ENCODE measurements at regions not wholly inside any gene's neighbourhood (a gene's known extent, or its start where the extent isn't known, plus 50 kb on each side); places are given as distances from the start of the nearest gene placed in this dataset.

DNA sequence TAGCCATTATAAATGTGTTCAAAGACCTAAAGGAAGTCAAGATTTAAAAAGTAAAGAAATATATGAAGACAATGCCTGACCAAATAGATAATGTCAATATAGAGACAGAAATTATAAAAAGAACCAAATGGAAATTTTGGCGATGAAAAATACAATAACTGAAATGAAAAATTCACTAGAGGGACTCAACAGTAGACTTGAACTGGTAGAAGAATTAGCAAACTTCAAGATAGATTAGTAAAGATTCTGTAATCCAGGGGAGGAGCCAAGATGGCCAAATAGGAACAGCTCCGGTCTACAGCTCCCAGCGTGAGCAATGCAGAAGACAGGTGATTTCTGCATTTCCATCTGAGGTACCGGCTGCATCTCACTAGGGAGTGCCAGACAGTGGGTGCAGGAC, 433.2 kb downstream of the HINT1 start (continued):
- no peak for TF ChIP-seq CREM (IDR thresholded peaks at IDR 0.05; ENCODE audit: low read depth)
- no peak for TF ChIP-seq ZNF384 (IDR thresholded peaks at IDR 0.05; ENCODE audit: borderline replicate concordance, low read depth, low read length)
- TF ChIP-seq CEBPB (IDR thresholded peaks at IDR 0.05; ENCODE audit: borderline replicate concordance in 1 of 2, low read depth in 2 of 2, low read length in 2 of 2) = no peak
- TF ChIP-seq, protein P1, sequence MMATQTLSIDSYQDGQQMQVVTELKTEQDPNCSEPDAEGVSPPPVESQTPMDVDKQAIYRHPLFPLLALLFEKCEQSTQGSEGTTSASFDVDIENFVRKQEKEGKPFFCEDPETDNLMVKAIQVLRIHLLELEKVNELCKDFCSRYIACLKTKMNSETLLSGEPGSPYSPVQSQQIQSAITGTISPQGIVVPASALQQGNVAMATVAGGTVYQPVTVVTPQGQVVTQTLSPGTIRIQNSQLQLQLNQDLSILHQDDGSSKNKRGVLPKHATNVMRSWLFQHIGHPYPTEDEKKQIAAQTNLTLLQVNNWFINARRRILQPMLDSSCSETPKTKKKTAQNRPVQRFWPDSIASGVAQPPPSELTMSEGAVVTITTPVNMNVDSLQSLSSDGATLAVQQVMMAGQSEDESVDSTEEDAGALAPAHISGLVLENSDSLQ (IDR thresholded peaks at IDR 0.05) = no peak
- TF ChIP-seq MEF2A (IDR thresholded peaks at IDR 0.05; ENCODE audit: insufficient read depth, low read depth, low read length) = no peak

GRCh38 chr5:130729541-130729940, 435.5 kb downstream of the HINT1 start:
- Histone ChIP-seq H3K27ac (ENCODE audit: control insufficient read depth, insufficient read depth) (no peak overlapping the region), H3K4me3 (no peak overlapping the region), H4K20me1 (ENCODE audit: control insufficient read depth, insufficient read depth) (no peaks in the 10 kb centered on the region), H2AFZ (ENCODE audit: control insufficient read depth, low read depth, low read length) (no peak overlapping the region), H3K27me3 (replicated peaks in 1 of 2; ENCODE audit: control insufficient read depth in 2 of 2, insufficient read depth in 2 of 2, low read length in 1 of 2) (no peaks in the 10 kb centered on the region), H3K4me2 (ENCODE audit: control insufficient read depth, insufficient read depth) (no peak overlapping the region), H3K79me2 (ENCODE audit: control insufficient read depth, insufficient read depth, low read length) (no peaks in the 10 kb centered on the region), H3K9me3 (replicated peaks; ENCODE audit: control insufficient read depth, insufficient read depth, low read length) (no peaks in the 10 kb centered on the region), H3K9ac (ENCODE audit: control insufficient read depth, insufficient read depth, low read length) (no peak overlapping the region), H3K4me1 (ENCODE audit: control insufficient read depth, insufficient read depth, low read length) (no peaks in the 10 kb centered on the region), H3K36me3 (ENCODE audit: control insufficient read depth in 2 of 2, insufficient read depth in 2 of 2, low read length in 1 of 2) (no peaks in the 10 kb centered on the region)
- BruUV-seq (replicated peaks) = no TSS peak
- WGBS (ENCODE audit: insufficient coverage, insufficient replicate concordance, low lambda C conversion rate, missing lambda C conversion rate) = 5% methylated on average over 2 of the region's 2 CpGs
- FAIRE-seq = no peak
- ChIA-PET SMC1A (ENCODE audit: uncharacterized antibody, unreplicated experiment) (no interaction called here), CTCF (no interaction called here), POLR2A (no interaction called here), RAD21 (ENCODE audit: unreplicated experiment) (no interaction called here)
- DNase-seq (ENCODE audit: low read depth, low spot score) = no peak
- in situ Hi-C loops (cut with MboI) (no loop called here), intact Hi-C loops (cut with micrococcal nuclease; ENCODE audit: unreplicated experiment) (loop anchor here (1.0 kb wide), 1 partner anchor 13 kb away; no protein-coding TSS in a partner anchor)
- ATAC-seq = no peak
- TF ChIP-seq CBFB (IDR thresholded peaks at IDR 0.05; ENCODE audit: low read depth) = no peak
- no peak for TF ChIP-seq ZBTB11 (CRISPR knock-in tag; IDR thresholded peaks at IDR 0.05)
- TF ChIP-seq, protein P2, sequence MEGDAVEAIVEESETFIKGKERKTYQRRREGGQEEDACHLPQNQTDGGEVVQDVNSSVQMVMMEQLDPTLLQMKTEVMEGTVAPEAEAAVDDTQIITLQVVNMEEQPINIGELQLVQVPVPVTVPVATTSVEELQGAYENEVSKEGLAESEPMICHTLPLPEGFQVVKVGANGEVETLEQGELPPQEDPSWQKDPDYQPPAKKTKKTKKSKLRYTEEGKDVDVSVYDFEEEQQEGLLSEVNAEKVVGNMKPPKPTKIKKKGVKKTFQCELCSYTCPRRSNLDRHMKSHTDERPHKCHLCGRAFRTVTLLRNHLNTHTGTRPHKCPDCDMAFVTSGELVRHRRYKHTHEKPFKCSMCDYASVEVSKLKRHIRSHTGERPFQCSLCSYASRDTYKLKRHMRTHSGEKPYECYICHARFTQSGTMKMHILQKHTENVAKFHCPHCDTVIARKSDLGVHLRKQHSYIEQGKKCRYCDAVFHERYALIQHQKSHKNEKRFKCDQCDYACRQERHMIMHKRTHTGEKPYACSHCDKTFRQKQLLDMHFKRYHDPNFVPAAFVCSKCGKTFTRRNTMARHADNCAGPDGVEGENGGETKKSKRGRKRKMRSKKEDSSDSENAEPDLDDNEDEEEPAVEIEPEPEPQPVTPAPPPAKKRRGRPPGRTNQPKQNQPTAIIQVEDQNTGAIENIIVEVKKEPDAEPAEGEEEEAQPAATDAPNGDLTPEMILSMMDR (IDR thresholded peaks at IDR 0.05 in 2 of 3, conservative IDR thresholded peaks at IDR 0.05 in 1 of 3; ENCODE audit: control insufficient read depth in 2 of 3, extremely low read depth in 1 of 3, insufficient read depth in 1 of 3, low read depth in 3 of 3, low read length in 3 of 3) = no peak
- TF ChIP-seq ZNF384 (IDR thresholded peaks at IDR 0.05; ENCODE audit: borderline replicate concordance, low read depth, low read length) = no peak
- no peak for TF ChIP-seq POU2F2 (IDR thresholded peaks at IDR 0.05; ENCODE audit: borderline replicate concordance, low read depth, low read length)
- TF ChIP-seq BRCA1 (IDR thresholded peaks at IDR 0.05; ENCODE audit: low read depth, low read length) = no peak
- TF ChIP-seq, protein P3, sequence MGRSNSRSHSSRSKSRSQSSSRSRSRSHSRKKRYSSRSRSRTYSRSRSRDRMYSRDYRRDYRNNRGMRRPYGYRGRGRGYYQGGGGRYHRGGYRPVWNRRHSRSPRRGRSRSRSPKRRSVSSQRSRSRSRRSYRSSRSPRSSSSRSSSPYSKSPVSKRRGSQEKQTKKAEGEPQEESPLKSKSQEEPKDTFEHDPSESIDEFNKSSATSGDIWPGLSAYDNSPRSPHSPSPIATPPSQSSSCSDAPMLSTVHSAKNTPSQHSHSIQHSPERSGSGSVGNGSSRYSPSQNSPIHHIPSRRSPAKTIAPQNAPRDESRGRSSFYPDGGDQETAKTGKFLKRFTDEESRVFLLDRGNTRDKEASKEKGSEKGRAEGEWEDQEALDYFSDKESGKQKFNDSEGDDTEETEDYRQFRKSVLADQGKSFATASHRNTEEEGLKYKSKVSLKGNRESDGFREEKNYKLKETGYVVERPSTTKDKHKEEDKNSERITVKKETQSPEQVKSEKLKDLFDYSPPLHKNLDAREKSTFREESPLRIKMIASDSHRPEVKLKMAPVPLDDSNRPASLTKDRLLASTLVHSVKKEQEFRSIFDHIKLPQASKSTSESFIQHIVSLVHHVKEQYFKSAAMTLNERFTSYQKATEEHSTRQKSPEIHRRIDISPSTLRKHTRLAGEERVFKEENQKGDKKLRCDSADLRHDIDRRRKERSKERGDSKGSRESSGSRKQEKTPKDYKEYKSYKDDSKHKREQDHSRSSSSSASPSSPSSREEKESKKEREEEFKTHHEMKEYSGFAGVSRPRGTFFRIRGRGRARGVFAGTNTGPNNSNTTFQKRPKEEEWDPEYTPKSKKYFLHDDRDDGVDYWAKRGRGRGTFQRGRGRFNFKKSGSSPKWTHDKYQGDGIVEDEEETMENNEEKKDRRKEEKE (IDR thresholded peaks at IDR 0.05) = no peak
- no peak for TF ChIP-seq PAX5 (IDR thresholded peaks at IDR 0.05; ENCODE audit: borderline replicate concordance, low read depth, low read length)
- no peak for TF ChIP-seq RB1 (IDR thresholded peaks at IDR 0.05; ENCODE audit: borderline replicate concordance)
